ENCODE measurements at regions not wholly inside any gene's neighbourhood (a gene's known extent, or its start where the extent isn't known, plus 50 kb on each side); places are given as distances from the start of the nearest gene placed in this dataset.

DNA sequence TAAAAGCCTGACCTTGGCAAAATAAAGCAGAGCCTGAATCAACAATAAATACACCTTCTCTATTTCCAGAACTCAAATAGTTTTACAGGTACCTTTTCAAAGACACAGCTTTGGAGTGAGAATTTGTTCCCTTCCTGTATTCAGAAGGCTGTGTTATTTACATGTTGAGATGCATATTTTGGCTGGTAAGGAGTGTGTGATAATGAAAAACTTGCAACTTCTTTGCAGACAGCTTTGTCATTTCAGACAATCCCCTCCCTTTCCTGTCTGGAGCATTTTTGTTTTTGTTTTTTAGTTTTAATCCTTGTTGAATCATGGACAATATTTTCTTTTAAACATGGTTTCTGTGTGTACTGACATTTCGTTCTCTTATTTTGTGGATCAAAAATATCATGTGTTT, 493.8 kb downstream of the FAT4 start:
- TF ChIP-seq EZH2 (IDR thresholded peaks at IDR 0.05; ENCODE audit: borderline replicate concordance, low read depth, low read length, severe bottlenecking), result no peak
- TF ChIP-seq, protein P1, sequence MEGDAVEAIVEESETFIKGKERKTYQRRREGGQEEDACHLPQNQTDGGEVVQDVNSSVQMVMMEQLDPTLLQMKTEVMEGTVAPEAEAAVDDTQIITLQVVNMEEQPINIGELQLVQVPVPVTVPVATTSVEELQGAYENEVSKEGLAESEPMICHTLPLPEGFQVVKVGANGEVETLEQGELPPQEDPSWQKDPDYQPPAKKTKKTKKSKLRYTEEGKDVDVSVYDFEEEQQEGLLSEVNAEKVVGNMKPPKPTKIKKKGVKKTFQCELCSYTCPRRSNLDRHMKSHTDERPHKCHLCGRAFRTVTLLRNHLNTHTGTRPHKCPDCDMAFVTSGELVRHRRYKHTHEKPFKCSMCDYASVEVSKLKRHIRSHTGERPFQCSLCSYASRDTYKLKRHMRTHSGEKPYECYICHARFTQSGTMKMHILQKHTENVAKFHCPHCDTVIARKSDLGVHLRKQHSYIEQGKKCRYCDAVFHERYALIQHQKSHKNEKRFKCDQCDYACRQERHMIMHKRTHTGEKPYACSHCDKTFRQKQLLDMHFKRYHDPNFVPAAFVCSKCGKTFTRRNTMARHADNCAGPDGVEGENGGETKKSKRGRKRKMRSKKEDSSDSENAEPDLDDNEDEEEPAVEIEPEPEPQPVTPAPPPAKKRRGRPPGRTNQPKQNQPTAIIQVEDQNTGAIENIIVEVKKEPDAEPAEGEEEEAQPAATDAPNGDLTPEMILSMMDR (IDR thresholded peaks at IDR 0.05; ENCODE audit: borderline replicate concordance, extremely low read depth, low read length, poor library complexity, severe bottlenecking), result no peak
